HepG2 (cell line): ENCODE measurements at regions not wholly inside any gene's neighbourhood (a gene's known extent, or its start where the extent isn't known, plus 50 kb on each side); places are given as distances from the start of the nearest gene placed in this dataset.

Experiments
- HNRNPUL1 ChIP-seq: fragments of 200-400 bp; formaldehyde crosslinking; IDR thresholded peaks from 2 replicates; pipeline ENCODE4 v1.6.1; 2017; ENCODE audit warnings: low read depth, mild to moderate bottlenecking, low read length, moderate library complexity
- MIER2 ChIP-seq: IDR thresholded peaks from 2 replicates; pipeline ENCODE4 v1.6.1; 2016; ENCODE audit warnings: missing biosample characterization, missing genetic modification reagents
- MLXIP ChIP-seq: sonication (generic); formaldehyde crosslinking; IDR thresholded peaks from 2 replicates; pipeline ENCODE4 v1.9.0; 2021; ENCODE audit warnings: missing genetic modification reagents, borderline replicate concordance
- NCOR1 ChIP-seq: fragments of 200-600 bp; sonication (generic); IDR thresholded peaks from 2 replicates; pipeline ENCODE4 v1.7.0; 2017; ENCODE audit warnings: antibody characterized with exemption, low read length, borderline replicate concordance
- REXO4 ChIP-seq: sonication (generic); formaldehyde crosslinking; IDR thresholded peaks from 2 replicates; pipeline ENCODE4 v1.8.0; 2022; ENCODE audit warnings: missing genetic modification reagents, mild to moderate bottlenecking, borderline replicate concordance
- SRSF1 ChIP-seq: fragments of 200-400 bp; formaldehyde crosslinking; optimal IDR thresholded peaks from 2 replicates; pipeline ENCODE3; 2017; ENCODE audit warnings: mild to moderate bottlenecking, low read depth, low read length, moderate library complexity
- YEATS4 ChIP-seq: sonication (generic); formaldehyde crosslinking; IDR thresholded peaks from 2 replicates; pipeline ENCODE4 v1.4.0; 2020; ENCODE audit warnings: missing genetic modification reagents, borderline replicate concordance
- ZBTB10 ChIP-seq: sonication (generic); formaldehyde crosslinking; IDR thresholded peaks from 2 replicates; pipeline ENCODE4 v1.4.0; 2020; ENCODE audit warnings: missing genetic modification reagents, borderline replicate concordance
- ZNF232 ChIP-seq: sonication (generic); formaldehyde crosslinking; IDR thresholded peaks from 2 replicates; pipeline ENCODE4 v1.4.0; 2020; ENCODE audit warnings: missing genetic modification reagents, borderline replicate concordance
- ZNF468 ChIP-seq: sonication (generic); formaldehyde crosslinking; IDR thresholded peaks from 2 replicates; pipeline ENCODE4 v1.8.0; 2022; ENCODE audit warnings: mild to moderate bottlenecking, moderate library complexity, missing genetic modification reagents

DNA sequence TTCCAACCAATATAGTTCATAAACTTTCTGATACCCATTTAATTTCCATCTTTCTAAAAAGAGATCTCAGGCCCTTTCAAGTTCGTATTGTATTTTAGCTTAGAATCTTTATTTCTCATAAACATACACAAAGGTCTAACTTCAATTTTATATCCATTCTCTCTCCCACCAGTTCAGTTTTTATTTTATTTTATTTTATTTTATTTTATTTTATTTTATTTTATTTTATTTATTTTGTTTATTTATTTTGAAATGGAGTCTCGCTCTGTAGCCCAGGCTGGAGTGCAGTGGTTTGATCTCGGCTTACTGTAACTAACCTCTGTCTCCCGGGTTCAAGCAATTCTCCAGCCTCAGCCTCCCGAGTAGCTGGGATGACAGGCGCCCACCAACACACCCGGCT is 552.8 kb downstream of the SLITRK5 start (continued):
- TF ChIP-seq NCOR1: no peak
- no peak for TF ChIP-seq ZNF232 (CRISPR knock-in tag)
- TF ChIP-seq YEATS4: no peak
- TF ChIP-seq ZBTB10 (CRISPR knock-in tag): no peak
- TF ChIP-seq HNRNPUL1: no peak
- TF ChIP-seq ZNF468: no peak
- TF ChIP-seq MIER2 (CRISPR knock-in tag): no peak
- TF ChIP-seq SRSF1: no peak
- TF ChIP-seq REXO4: no peak
- no peak for TF ChIP-seq MLXIP (CRISPR knock-in tag)
